ENCODE measurements at regions not wholly inside any gene's neighbourhood (a gene's known extent, or its start where the extent isn't known, plus 50 kb on each side); places are given as distances from the start of the nearest gene placed in this dataset.

GRCh38 chr5:143469125-143469524, 65.6 kb upstream of the NR3C1 start:
- no peak overlapping the region for H3K4me3 ChIP-seq
- no peaks in the 10 kb centered on the region for H3K9me3 ChIP-seq
- DNase-seq (ENCODE audit: low spot score in 2 of 2), result no peak

GRCh38 chr5:143466632-143467031, 63.1 kb upstream of the NR3C1 start:
- Histone ChIP-seq H3K4me3 (no peak overlapping the region), H3K36me3 (no peaks in the 10 kb centered on the region), H3K4me1 (no peaks in the 10 kb centered on the region), H3K27ac (no peak overlapping the region), H3K9me3 (no peaks in the 10 kb centered on the region), H3K27me3 (no peaks in the 10 kb centered on the region)
- TF ChIP-seq CTCF (IDR thresholded peaks at IDR 0.05), result no peak
- intact Hi-C loops (cut with DNase I), result no loop called here
- DNase-seq (ENCODE audit: low spot score in 2 of 2), result no peak

More at GRCh38 chr5:143469125-143469524, 65.6 kb upstream of the NR3C1 start:
- H3K27me3 ChIP-seq, result no peaks in the 10 kb centered on the region
- H3K4me1 ChIP-seq, result no peaks in the 10 kb centered on the region
- intact Hi-C loops (cut with DNase I), result no loop called here
- H3K27ac ChIP-seq, result no peak overlapping the region
- H3K36me3 ChIP-seq, result no peaks in the 10 kb centered on the region
- TF ChIP-seq CTCF (IDR thresholded peaks at IDR 0.05), result no peak

GRCh38 chr5:143464723-143465490, 61.4 kb upstream of the NR3C1 start:
- no peak overlapping the region for H3K4me3 ChIP-seq
- no peak for DNase-seq (ENCODE audit: low spot score in 2 of 2)
- H3K36me3 ChIP-seq, result no peaks in the 10 kb centered on the region
- no peak overlapping the region for H3K27ac ChIP-seq
- H3K9me3 ChIP-seq, result no peaks in the 10 kb centered on the region
- no peaks in the 10 kb centered on the region for H3K4me1 ChIP-seq
- TF ChIP-seq CTCF (IDR thresholded peaks at IDR 0.05), result no peak
- intact Hi-C loops (cut with DNase I), result no loop called here
- no peaks in the 10 kb centered on the region for H3K27me3 ChIP-seq

GRCh38 chr5:143462431-143462830, 58.9 kb upstream of the NR3C1 start:
- H3K27ac ChIP-seq, result no peak overlapping the region
- H3K4me3 ChIP-seq, result no peak overlapping the region
- no peaks in the 10 kb centered on the region for H3K27me3 ChIP-seq
- no peaks in the 10 kb centered on the region for H3K36me3 ChIP-seq
- no peak for DNase-seq (ENCODE audit: low spot score in 2 of 2)
- no peaks in the 10 kb centered on the region for H3K9me3 ChIP-seq
- TF ChIP-seq CTCF (IDR thresholded peaks at IDR 0.05), result no peak
- intact Hi-C loops (cut with DNase I), result no loop called here
- no peaks in the 10 kb centered on the region for H3K4me1 ChIP-seq

- intact Hi-C loops (cut with DNase I), result no loop called here
- no peaks in the 10 kb centered on the region for H3K4me1 ChIP-seq
- no peak overlapping the region for H3K27ac ChIP-seq
- no peaks in the 10 kb centered on the region for H3K27me3 ChIP-seq
- H3K9me3 ChIP-seq, result no peaks in the 10 kb centered on the region
- H3K4me3 ChIP-seq, result no peak overlapping the region
- H3K36me3 ChIP-seq, result no peaks in the 10 kb centered on the region
- TF ChIP-seq CTCF (IDR thresholded peaks at IDR 0.05), result no peak
- DNase-seq (ENCODE audit: low spot score in 2 of 2), result no peak
These were observed 55.9 kb upstream of the NR3C1 start for GRCh38 chr5:143459433-143459832.

Measured in ascending aorta (tissue), 2 donors.